ENCODE measurements at regions not wholly inside any gene's neighbourhood (a gene's known extent, or its start where the extent isn't known, plus 50 kb on each side); places are given as distances from the start of the nearest gene placed in this dataset.

DNA sequence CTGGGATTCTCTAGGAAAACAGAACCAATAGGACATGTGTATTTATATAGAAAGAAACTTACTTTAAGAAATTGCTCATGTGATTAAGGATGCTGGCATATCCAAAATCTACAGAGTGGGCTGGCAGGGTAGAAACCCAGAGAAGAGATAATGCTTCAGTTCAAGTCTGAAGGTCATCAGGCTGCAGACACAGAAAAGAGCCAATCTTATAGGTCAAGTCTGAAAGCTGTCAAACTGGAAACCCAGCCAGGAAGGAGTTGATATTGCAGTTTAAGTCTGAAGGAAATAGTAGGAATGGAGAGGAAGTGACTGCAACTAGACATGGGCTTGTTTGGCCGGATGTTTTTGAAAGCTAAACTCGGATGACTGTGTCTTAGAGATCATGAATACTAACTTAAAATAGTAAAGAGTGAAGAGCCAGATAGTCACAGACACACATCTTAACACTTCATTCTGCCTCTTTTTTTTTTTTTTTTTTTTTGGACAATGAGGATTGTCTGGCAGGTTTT is 125.3 kb upstream of the GPC6 start:
- no peaks in the 10 kb centered on the region for H4K20me1 ChIP-seq (ENCODE audit: insufficient read depth, low read length)
- no peak overlapping the region for H4K91ac ChIP-seq (ENCODE audit: insufficient read depth, low read depth, low read length)
- no peak overlapping the region for H3K9ac ChIP-seq (ENCODE audit: low read depth, low read length)
- in situ Hi-C loops (cut with MboI; ENCODE audit: low sequenced_read_pairs): no loop called here
- no peak overlapping the region for H3K56ac ChIP-seq (ENCODE audit: extremely low read depth, insufficient read depth, low read length)
- no peak overlapping the region for H2AK5ac ChIP-seq (ENCODE audit: low read depth, low read length)
- H3K23ac ChIP-seq (ENCODE audit: low read depth, low read length): no peak overlapping the region
- WGBS, 2 experiments (ENCODE audit: extremely low coverage in 2 of 2, insufficient read length in 1 of 2): no CpG with 5 or more reads among the region's 2 CpGs
- no peak overlapping the region for H2BK15ac ChIP-seq (ENCODE audit: low read depth, low read length)
- no peak overlapping the region for H2AFZ ChIP-seq (replicated peaks; ENCODE audit: low read length, poor library complexity)
- CTCF ChIA-PET: no interaction called here
- TF ChIP-seq FOS (IDR thresholded peaks at IDR 0.05; ENCODE audit: low read depth, low read length) (no peak), SMC3 (IDR thresholded peaks at IDR 0.05; ENCODE audit: low read depth, low read length) (no peak), RFX5 (IDR thresholded peaks at IDR 0.05; ENCODE audit: low read depth, low read length) (no peak)
- TF ChIP-seq, protein P1, sequence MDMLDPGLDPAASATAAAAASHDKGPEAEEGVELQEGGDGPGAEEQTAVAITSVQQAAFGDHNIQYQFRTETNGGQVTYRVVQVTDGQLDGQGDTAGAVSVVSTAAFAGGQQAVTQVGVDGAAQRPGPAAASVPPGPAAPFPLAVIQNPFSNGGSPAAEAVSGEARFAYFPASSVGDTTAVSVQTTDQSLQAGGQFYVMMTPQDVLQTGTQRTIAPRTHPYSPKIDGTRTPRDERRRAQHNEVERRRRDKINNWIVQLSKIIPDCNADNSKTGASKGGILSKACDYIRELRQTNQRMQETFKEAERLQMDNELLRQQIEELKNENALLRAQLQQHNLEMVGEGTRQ (IDR thresholded peaks at IDR 0.05; ENCODE audit: low read depth, low read length): no peak
- H2BK20ac ChIP-seq (ENCODE audit: low read depth, low read length): no peak overlapping the region
- dilution Hi-C loops (cut with HindIII; ENCODE audit: low sequenced_read_pairs, unreplicated experiment): no loop called here
- H2BK5ac ChIP-seq (ENCODE audit: low read depth, low read length, poor library complexity, severe bottlenecking): no peak overlapping the region
- H3K36me3 ChIP-seq (ENCODE audit: control insufficient read depth, insufficient read depth, low read length): no peaks in the 10 kb centered on the region
- H3K4ac ChIP-seq (ENCODE audit: low read depth, low read length): no peak overlapping the region
- intact Hi-C loops (cut with micrococcal nuclease): no loop called here
- no peak overlapping the region for H2BK120ac ChIP-seq (ENCODE audit: low read depth, low read length)
- DNase-seq (no peak), ATAC-seq (ENCODE audit: low read depth) (no peak)
- no peak overlapping the region for H4K5ac ChIP-seq (ENCODE audit: low read depth, low read length)
- H3K14ac ChIP-seq (replicated peaks; ENCODE audit: low read depth, low read length): no peak overlapping the region
- POLR2A ChIA-PET (ENCODE audit: unreplicated experiment): no interaction called here
- no peak overlapping the region for H3K4me3 ChIP-seq (ENCODE audit: insufficient read depth, low read depth, low read length)
- H3K9me3 ChIP-seq (ENCODE audit: control insufficient read depth, insufficient read depth, low read length): no peaks in the 10 kb centered on the region
- H3K18ac ChIP-seq (ENCODE audit: low read depth, low read length): no peak overlapping the region
- no peaks in the 10 kb centered on the region for H3K79me1 ChIP-seq (ENCODE audit: low read depth in 1 of 2, low read length in 2 of 2)
- no TSS peak for BruUV-seq (replicated peaks)
- H4K8ac ChIP-seq (ENCODE audit: low read depth in 2 of 2, low read length in 2 of 2): no peak overlapping the region
- no peak overlapping the region for H3K27ac ChIP-seq (ENCODE audit: insufficient read depth, low read length)
- no peak overlapping the region for H2AK9ac ChIP-seq (replicated peaks; ENCODE audit: low read depth, low read length, poor library complexity)
- no peak overlapping the region for H3K4me2 ChIP-seq (ENCODE audit: low read depth, low read length)
- no peaks in the 10 kb centered on the region for H3K4me1 ChIP-seq (ENCODE audit: control insufficient read depth, insufficient read depth, low read length)
- H3K9me1 ChIP-seq (ENCODE audit: insufficient read depth, low read length): no peaks in the 10 kb centered on the region
- H3K27me3 ChIP-seq (ENCODE audit: control insufficient read depth, insufficient read depth, low read length): no peaks in the 10 kb centered on the region; the same call in 1 of the 2 replicates
